H1 (cell line): ENCODE measurements at regions not wholly inside any gene's neighbourhood (a gene's known extent, or its start where the extent isn't known, plus 50 kb on each side); places are given as distances from the start of the nearest gene placed in this dataset.

Experiments used
- CTCF ChIA-PET: fragments of 300-600 bp; sonication (Branson Sonifier 250); formaldehyde crosslinking; loops from one replicate; lab custom pipeline; 2021; ENCODE audit not compliant: partially characterized antibody; lab: Charles Lee
- POLR2A ChIA-PET: fragments of 300-600 bp; sonication (Branson Sonifier 250); formaldehyde crosslinking; loops from one replicate; lab custom pipeline; 2021; ENCODE audit warnings: inconsistent platforms; ENCODE audit not compliant: partially characterized antibody; lab: Charles Lee
- DNase-seq, 2 experiments: peaks; one replicate each; pipeline versions ENCODE4 v3.0.0 to v3.0.0-alpha.2; 2010 to 2022; ENCODE audit warnings: low spot score in 2 of 2, low read depth in 1 of 2, mixed read lengths in 1 of 2
- FAIRE-seq: peaks from 2 replicates; lab custom pipeline; 2011; peaks lifted over from hg19 to GRCh38; lab: Jason Lieb, UNC
- H2AFZ ChIP-seq: 2 replicates; pipeline ENCODE4 v1.8.1; 2012; ENCODE audit warnings: low read length, inconsistent platforms
- H2AK5ac ChIP-seq: 2 replicates; pipeline ENCODE4 v1.6.1; 2013; ENCODE audit warnings: low read depth, low read length
- H2BK120ac ChIP-seq: replicated peaks from 2 replicates; pipeline ENCODE3; 2013; ENCODE audit warnings: low read depth, low read length, inconsistent platforms
- H2BK12ac ChIP-seq: 2 replicates; pipeline ENCODE4 v1.6.1; 2013; ENCODE audit warnings: low read depth, low read length
- H2BK15ac ChIP-seq: 2 replicates; pipeline ENCODE4 v1.6.1; 2013; ENCODE audit warnings: low read length
- H2BK20ac ChIP-seq: 2 replicates; pipeline ENCODE4 v1.6.1; 2013; ENCODE audit warnings: low read length
- H2BK5ac ChIP-seq: 2 replicates; pipeline ENCODE4 v1.6.1; 2013; ENCODE audit warnings: low read depth, low read length
- H3K14ac ChIP-seq: 2 replicates; pipeline ENCODE4 v1.6.1; 2013; ENCODE audit warnings: inconsistent platforms; ENCODE audit not compliant: insufficient read length
- H3K18ac ChIP-seq: 2 replicates; pipeline ENCODE4 v1.6.1; 2013; ENCODE audit warnings: low read length; ENCODE audit errors: extremely low read depth
- H3K23ac ChIP-seq: 2 replicates; pipeline ENCODE4 v1.6.1; 2013; ENCODE audit warnings: inconsistent platforms; ENCODE audit not compliant: insufficient read length
- H3K23me2 ChIP-seq: 2 replicates; pipeline ENCODE4 v1.6.1; 2013; ENCODE audit warnings: low read depth, low read length
- H3K27ac ChIP-seq: 2 replicates; pipeline ENCODE4 v1.6.1; 2011; ENCODE audit warnings: low read depth, low read length, inconsistent platforms
- H3K27me3 ChIP-seq, 4 experiments: replicated peaks in 1 of 4; 1 replicate in 1 of 4; 2 replicates in 3 of 4; pipeline versions ENCODE4 v1.6.1 to v1.8.1; 2011 to 2013; ENCODE audit warnings: low read length in 3 of 4, mild to moderate bottlenecking in 3 of 4, inconsistent platforms in 2 of 4, mixed read lengths in 2 of 4, moderate library complexity in 1 of 4; ENCODE audit not compliant: control insufficient read depth in 3 of 4, insufficient read depth in 3 of 4; ENCODE audit errors: extremely low read depth in 1 of 4
- H3K36me3 ChIP-seq, 4 experiments: 2 replicates each; pipeline versions ENCODE4 v1.6.1 to v1.8.1; 2011 to 2013; ENCODE audit warnings: mild to moderate bottlenecking in 4 of 4, low read length in 3 of 4, moderate library complexity in 2 of 4, control low read depth in 1 of 4, inconsistent platforms in 1 of 4; ENCODE audit not compliant: insufficient read depth in 4 of 4, control insufficient read depth in 2 of 4
- H3K4ac ChIP-seq: replicated peaks from 2 replicates; pipeline ENCODE3; 2013; ENCODE audit warnings: low read length, low read depth, mixed read lengths, inconsistent platforms; ENCODE audit not compliant: insufficient read length
- H3K4me1 ChIP-seq, 4 experiments: replicated peaks in 1 of 4; 1 replicate in 1 of 4; 2 replicates in 3 of 4; pipeline versions ENCODE4 v1.6.1 to v1.8.1; 2011 to 2013; ENCODE audit warnings: low read length in 3 of 4, inconsistent platforms in 2 of 4, mixed read lengths in 1 of 4; ENCODE audit not compliant: insufficient read depth in 4 of 4, control insufficient read depth in 3 of 4
- H3K4me2 ChIP-seq, 2 experiments: 2 replicates each; pipeline versions ENCODE4 v1.6.1 to v1.8.1; 2011 to 2013; ENCODE audit warnings: low read depth in 2 of 2, low read length in 2 of 2, control low read depth in 1 of 2, inconsistent platforms in 1 of 2, mild to moderate bottlenecking in 1 of 2; ENCODE audit not compliant: insufficient read depth in 1 of 2
- H3K4me3 ChIP-seq, 4 experiments: fragments of 200-600, 300-600 bp in 1 of 4; sonication (generic), shearing (Covaris generic), sonication (Bioruptor Twin) in 1 of 4; 2 replicates each; pipeline versions ENCODE4 v1.5.1 to v1.8.1; 2011 to 2016; ENCODE audit warnings: low read length in 4 of 4, low read depth in 3 of 4, control low read depth in 2 of 4, inconsistent platforms in 2 of 4, mild to moderate bottlenecking in 2 of 4, mixed read lengths in 1 of 4, moderate library complexity in 1 of 4; ENCODE audit not compliant: insufficient read depth in 2 of 4; ENCODE audit errors: extremely low read depth in 1 of 4
- H3K56ac ChIP-seq: replicated peaks from 2 replicates; pipeline ENCODE3; 2013; ENCODE audit warnings: low read depth, mild to moderate bottlenecking, mixed read lengths, low read length, inconsistent platforms; ENCODE audit not compliant: insufficient read length
- H3K79me1 ChIP-seq: 2 replicates; pipeline ENCODE4 v1.6.1; 2013; ENCODE audit warnings: low read depth, low read length, control low read depth
- H3K79me2 ChIP-seq, 2 experiments: 2 replicates each; pipeline versions ENCODE4 v1.6.1 to v1.8.1; 2012 to 2013; ENCODE audit warnings: low read length in 2 of 2, mild to moderate bottlenecking in 2 of 2, inconsistent platforms in 1 of 2; ENCODE audit not compliant: insufficient read depth in 2 of 2, control insufficient read depth in 1 of 2
- H3K9ac ChIP-seq, 4 experiments: replicated peaks in 1 of 4; 1 replicate in 1 of 4; 2 replicates in 3 of 4; pipeline versions ENCODE4 v1.6.1 to v1.8.1; 2011 to 2013; ENCODE audit warnings: low read depth in 3 of 4, low read length in 3 of 4, control low read depth in 2 of 4, mild to moderate bottlenecking in 2 of 4, moderate library complexity in 2 of 4, inconsistent platforms in 1 of 4; ENCODE audit errors: extremely low read depth in 1 of 4
- H3K9me3 ChIP-seq, 2 experiments: 2 replicates each; pipeline versions ENCODE4 v1.6.1 to v1.8.1; 2012 to 2013; ENCODE audit warnings: mild to moderate bottlenecking in 2 of 2, moderate library complexity in 2 of 2, control low read depth in 1 of 2, inconsistent platforms in 1 of 2, low read depth in 1 of 2, low read length in 1 of 2, mixed read lengths in 1 of 2; ENCODE audit not compliant: insufficient read depth in 2 of 2
- H4K20me1 ChIP-seq, 2 experiments: replicated peaks in 1 of 2; 2 replicates each; pipeline versions ENCODE3 to v1.8.1; 2011 to 2013; ENCODE audit warnings: inconsistent platforms in 2 of 2, low read length in 2 of 2, mild to moderate bottlenecking in 1 of 2; ENCODE audit not compliant: insufficient read depth in 2 of 2, control insufficient read depth in 1 of 2
- H4K5ac ChIP-seq: 2 replicates; pipeline ENCODE4 v1.6.1; 2013; ENCODE audit warnings: low read length, low read depth, mixed read lengths, inconsistent platforms; ENCODE audit not compliant: insufficient read length
- H4K8ac ChIP-seq: 2 replicates; pipeline ENCODE4 v1.8.0; 2013; ENCODE audit warnings: mild to moderate bottlenecking, moderate library complexity, low read length, inconsistent platforms; ENCODE audit not compliant: insufficient read depth; ENCODE audit errors: extremely low read depth
- H4K91ac ChIP-seq: replicated peaks from 2 replicates; pipeline ENCODE3; 2013; ENCODE audit warnings: low read length, mixed read lengths, inconsistent platforms; ENCODE audit not compliant: insufficient read length
- EGR1 ChIP-seq: IDR thresholded peaks from 2 replicates; pipeline ENCODE4 v1.6.1; 2011; ENCODE audit warnings: low read depth, low read length, borderline replicate concordance
- FOSL1 ChIP-seq: IDR thresholded peaks from 2 replicates; pipeline ENCODE4 v1.6.1; 2011; ENCODE audit warnings: mild to moderate bottlenecking, low read depth, low read length, moderate library complexity; ENCODE audit not compliant: insufficient read depth
- MAFK ChIP-seq: IDR thresholded peaks from 2 replicates; pipeline ENCODE4 v1.6.1; 2012; ENCODE audit warnings: low read depth, mild to moderate bottlenecking, improper control_type of control experiment, low read length
- POU5F1 ChIP-seq: IDR thresholded peaks from 2 replicates; pipeline ENCODE4 v1.6.1; 2011; ENCODE audit warnings: low read depth, mild to moderate bottlenecking, low read length, moderate library complexity
- SIX5 ChIP-seq: IDR thresholded peaks from 2 replicates; pipeline ENCODE4 v1.6.1; 2011; ENCODE audit warnings: mild to moderate bottlenecking, low read depth, low read length
- WGBS, 2 experiments: shearing (Covaris generic) in 1 of 2; methylation state at CpG; one replicate each; pipeline versions ENCODE4 v1.1.6 to v1.1.7; 2013 to 2015; ENCODE audit warnings: low lambda C conversion rate in 2 of 2, mixed read lengths in 2 of 2, inconsistent platforms in 1 of 2, low coverage in 1 of 2, missing lambda C conversion rate in 1 of 2; ENCODE audit not compliant: insufficient replicate concordance in 2 of 2, insufficient coverage in 1 of 2, insufficient read length in 1 of 2; ENCODE audit errors: extremely low coverage in 1 of 2, missing lambda C conversion rate in 1 of 2; 5-methylcytosine and 5-hydroxymethylcytosine counted together

GRCh38 chr18:73976433-73976832, 171.2 kb downstream of the FBXO15 start:
- H4K8ac ChIP-seq: no peak overlapping the region
- no peak overlapping the region for H2AFZ ChIP-seq
- H2BK120ac ChIP-seq: no peak overlapping the region
- DNase-seq (no peak), FAIRE-seq (no peak)
- no peak overlapping the region for H2BK20ac ChIP-seq
- H3K4me2 ChIP-seq: no peak overlapping the region
- H2BK5ac ChIP-seq: no peak overlapping the region
- ChIA-PET CTCF (no interaction called here), POLR2A (no interaction called here)
- no peak overlapping the region for H3K9ac ChIP-seq
- WGBS, 2 experiments: 75% methylated on average over 3 of the region's 3 CpGs; no CpG with 5 or more reads in 1 of the 2 experiments
- no peaks in the 10 kb centered on the region for H3K9me3 ChIP-seq
- H2BK12ac ChIP-seq: no peak overlapping the region
- no peak overlapping the region for H3K4ac ChIP-seq
- H3K27me3 ChIP-seq: no peaks in the 10 kb centered on the region
- H3K4me3 ChIP-seq: no peak overlapping the region
- TF ChIP-seq MAFK: no peak
- no peak for TF ChIP-seq FOSL1
- TF ChIP-seq EGR1: no peak
- no peak for TF ChIP-seq POU5F1
- TF ChIP-seq SIX5: no peak
- H3K56ac ChIP-seq: no peak overlapping the region
- no peak overlapping the region for H4K5ac ChIP-seq
- H3K23ac ChIP-seq: no peak overlapping the region
- no peaks in the 10 kb centered on the region for H3K79me2 ChIP-seq
- no peak overlapping the region for H3K27ac ChIP-seq
- H3K36me3 ChIP-seq: no peaks in the 10 kb centered on the region
- no peak overlapping the region for H3K18ac ChIP-seq
- H3K4me1 ChIP-seq: peaks cover 0 to 4% (median 3%) of the 10 kb centered on the region in 4 experiments; a peak in 3 of 7 replicates
- no peaks in the 10 kb centered on the region for H3K79me1 ChIP-seq
- no peaks in the 10 kb centered on the region for H4K20me1 ChIP-seq
- H4K91ac ChIP-seq: no peak overlapping the region
- H3K23me2 ChIP-seq: no peaks in the 10 kb centered on the region; the same call in 1 of the 2 replicates
- H2AK5ac ChIP-seq: no peak overlapping the region
- no peak overlapping the region for H2BK15ac ChIP-seq
- no peak overlapping the region for H3K14ac ChIP-seq
